GM19324 (cell line): ENCODE measurements at regions not wholly inside any gene's neighbourhood (a gene's known extent, or its start where the extent isn't known, plus 50 kb on each side); places are given as distances from the start of the nearest gene placed in this dataset.

Experiments used
- ATAC-seq: cut with Tn5 transposase; IDR thresholded peaks from one replicate; pipeline ENCODE4 v1.9.1; 2021; ENCODE audit warnings: mild to moderate bottlenecking, moderate library complexity; ENCODE audit not compliant: unreplicated experiment, low FRiP score

- no peak for ATAC-seq
These were observed 375.3 kb downstream of the VPS13C start for GRCh38 chr15:61684749-61685467.

DNA sequence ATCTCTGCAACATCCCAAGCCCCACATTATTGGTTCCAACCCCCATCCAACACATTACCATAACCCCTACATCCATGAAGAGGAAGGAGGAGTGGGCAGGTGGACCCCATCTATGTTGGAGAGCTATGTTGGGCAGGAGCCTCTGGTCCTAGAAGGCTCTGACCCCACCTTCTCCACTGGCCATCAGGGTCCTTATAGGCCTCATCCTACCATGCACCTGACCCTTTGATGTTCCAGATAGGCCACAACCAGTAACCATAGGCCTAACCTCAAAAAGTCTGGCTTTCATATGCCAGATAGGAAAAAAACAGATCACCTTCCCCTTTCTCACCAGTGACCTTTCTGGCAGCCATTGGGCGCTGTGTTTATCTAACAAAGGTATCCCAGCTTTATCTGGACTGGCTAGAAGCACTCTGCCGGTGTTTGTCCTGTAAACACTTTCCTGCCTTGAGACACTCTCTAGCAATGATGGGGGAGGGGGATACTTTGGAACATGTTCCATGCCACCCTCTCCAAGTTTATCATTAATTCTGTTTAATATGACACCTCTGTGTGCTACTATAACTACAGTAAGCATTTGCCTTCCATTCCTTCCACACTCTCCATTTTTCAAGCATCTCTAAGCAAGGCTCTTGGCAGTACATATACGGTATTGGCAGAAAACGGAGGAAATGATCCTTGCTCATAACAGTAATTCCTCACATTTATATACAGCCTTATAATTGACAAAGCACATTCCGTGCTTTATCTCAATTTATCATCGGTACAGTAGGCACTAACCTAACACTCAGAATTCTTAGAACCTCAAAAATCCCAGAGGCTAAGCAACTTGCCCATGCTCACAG lies 377.1 kb downstream of the VPS13C start:
- no peak for ATAC-seq

GRCh38 chr15:61681676-61682075 lies 378.6 kb downstream of the VPS13C start:
- no peak for ATAC-seq

GRCh38 chr15:61681038-61681418 lies 379.2 kb downstream of the VPS13C start:
- ATAC-seq: no peak

DNA sequence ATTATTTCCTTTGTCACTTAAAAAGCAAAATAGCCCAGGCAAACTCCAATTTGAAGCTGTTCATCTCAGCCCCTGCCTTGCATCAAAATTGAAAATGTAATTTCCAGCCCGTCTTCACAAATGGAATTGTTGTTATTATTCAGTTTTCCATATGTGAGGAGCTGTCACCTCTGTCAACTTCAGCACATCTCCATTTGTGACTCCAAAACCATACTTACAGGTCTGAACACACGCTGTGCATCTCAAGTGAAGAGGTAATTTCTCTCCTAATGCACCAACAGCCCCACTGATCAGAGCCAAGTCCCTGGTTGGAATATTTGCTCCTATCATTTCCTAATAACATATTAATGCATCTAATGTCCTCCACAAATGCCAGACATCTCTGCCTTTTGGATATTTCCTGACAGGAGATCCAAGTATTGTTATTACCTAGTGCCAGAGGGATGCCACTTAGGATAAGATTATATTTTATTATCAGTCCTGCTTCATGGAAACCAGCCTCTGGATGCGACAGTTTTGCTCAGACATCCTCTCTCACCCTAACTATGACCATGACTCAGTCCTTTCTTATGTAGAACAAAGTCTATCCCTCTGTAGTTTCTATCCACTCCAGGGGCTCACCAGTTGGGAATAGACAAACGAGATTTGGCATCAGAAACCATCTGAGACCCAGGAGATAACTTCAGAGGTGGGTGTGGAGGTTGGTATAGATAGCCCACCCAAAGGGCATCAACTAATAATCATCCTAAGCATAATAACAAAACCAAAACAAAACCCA lies 379.8 kb downstream of the VPS13C start:
- no peak for ATAC-seq

DNA sequence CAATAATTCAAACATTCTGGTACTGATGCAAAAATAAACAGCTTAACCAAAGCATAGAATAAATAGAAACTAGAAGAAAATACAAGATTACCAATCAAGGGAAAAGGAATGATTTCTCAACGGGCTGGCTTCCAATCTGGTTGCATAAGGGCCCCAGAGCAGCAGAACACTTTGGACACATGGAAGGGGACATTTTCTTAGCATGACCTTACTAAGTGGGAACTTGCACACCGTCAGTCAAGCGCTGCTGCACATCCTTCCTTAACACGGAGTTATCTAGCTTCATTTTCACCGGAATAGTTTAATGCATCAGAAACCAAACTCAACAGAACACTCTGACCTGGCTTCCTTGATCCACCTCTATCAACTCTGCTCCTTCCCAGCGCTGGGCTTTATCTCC lies 388.5 kb downstream of the VPS13C start:
- no peak for ATAC-seq

GRCh38 chr15:61668444-61668843 lies 391.8 kb downstream of the VPS13C start:
- ATAC-seq: no peak

DNA sequence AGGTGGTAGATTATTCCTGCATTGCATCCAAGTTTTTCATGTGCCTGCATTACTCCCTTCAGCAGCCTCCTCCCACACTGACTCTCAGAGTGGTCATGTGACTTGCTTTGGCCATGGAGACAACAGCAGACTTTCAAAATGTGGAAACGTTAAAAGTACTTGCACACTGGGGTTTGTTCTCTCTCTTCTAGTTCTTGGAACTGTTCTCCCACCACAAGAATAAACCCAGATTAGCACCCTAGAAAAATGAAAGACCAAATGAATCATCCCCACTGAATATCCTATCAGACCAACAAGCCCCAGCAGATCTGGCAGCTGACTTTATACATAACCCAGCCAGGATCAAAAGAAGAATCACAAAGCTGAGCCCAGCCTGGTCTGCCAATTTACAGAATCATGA lies 398.5 kb downstream of the VPS13C start:
- no peak for ATAC-seq

- no peak for ATAC-seq
These were observed 399.7 kb downstream of the VPS13C start for GRCh38 chr15:61660579-61660978.

GRCh38 chr15:61659566-61660190 lies 400.6 kb downstream of the VPS13C start:
- ATAC-seq: no peak

DNA sequence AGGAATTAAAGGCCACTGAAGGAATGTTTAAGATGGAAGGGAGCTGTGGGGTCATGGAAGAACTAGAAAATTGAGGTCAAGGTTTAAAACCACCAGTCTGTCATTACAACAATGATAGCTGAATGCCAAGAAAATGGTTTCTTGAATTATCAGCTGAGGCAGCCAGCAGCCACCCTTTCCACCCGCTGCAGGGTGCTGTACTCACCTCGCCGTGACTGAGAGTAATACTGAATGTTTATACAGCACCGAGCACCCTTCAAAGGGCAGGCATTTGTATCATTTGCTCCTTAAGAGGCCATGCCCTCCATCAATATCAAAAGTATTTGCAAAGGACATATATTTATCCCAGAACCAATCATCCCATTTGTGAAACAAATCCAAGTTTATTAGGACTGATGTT lies 402.8 kb downstream of the VPS13C start:
- no peak for ATAC-seq

GRCh38 chr15:61656391-61656790 lies 403.9 kb downstream of the VPS13C start:
- no peak for ATAC-seq

DNA sequence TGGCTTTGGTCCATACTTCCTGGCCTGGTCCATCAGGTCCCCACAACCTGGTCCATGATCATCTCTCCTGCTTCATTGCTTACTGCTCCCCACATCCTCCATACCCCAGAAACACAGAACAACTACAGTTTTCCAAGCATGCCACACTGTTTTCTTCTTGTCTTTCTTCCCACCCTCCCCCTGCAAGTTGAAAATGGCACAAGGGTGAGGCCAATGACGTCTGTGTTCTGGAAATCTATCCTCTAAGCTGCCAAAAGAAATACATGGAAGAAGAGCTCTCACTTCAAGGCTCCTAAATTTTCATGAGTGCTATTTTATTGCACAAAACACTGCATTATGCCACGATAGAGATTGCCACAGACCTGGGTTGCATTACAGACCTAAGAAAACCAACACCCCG lies 404.4 kb downstream of the VPS13C start:
- ATAC-seq: no peak

- ATAC-seq: no peak
These were observed 405.3 kb downstream of the VPS13C start for GRCh38 chr15:61654918-61655317.

DNA sequence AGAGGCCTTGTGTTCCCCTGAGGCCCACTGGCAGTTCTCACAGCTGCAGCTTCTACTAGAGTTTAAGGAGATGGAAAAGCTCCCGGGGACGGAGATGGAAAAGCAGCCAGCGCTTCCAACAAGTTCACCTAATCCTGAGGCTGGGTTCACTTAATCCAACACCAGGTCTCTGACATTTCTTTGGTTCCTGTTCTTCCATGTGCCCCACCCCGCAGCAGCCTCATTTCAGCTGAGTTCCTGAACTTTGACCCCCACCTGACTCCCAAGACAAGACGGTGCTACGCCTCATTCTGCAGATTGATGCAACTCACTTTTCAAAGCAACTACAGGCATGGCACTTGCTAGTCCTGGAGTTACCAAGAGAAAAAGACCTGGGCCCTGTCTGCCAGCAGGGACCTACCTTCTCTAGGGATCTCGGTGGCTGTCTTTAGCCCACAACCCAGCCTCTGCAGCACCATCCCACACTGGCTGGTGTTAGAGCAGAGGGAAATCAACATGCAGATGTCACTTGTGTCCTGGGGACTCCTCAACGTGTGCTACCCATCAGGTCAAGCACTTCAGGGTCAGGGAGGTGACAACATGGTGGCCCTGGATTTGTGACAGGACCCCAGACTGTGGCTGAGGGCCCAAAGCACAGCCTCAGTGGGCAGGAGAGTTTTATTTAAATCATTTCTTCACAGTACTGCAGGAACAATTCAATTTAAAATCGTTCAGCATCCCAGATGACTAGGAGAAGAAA lies 406.1 kb downstream of the VPS13C start:
- ATAC-seq: no peak

GRCh38 chr15:61653110-61653509 lies 407.1 kb downstream of the VPS13C start:
- no peak for ATAC-seq

GRCh38 chr15:61651267-61651666 lies 409.0 kb downstream of the VPS13C start:
- ATAC-seq: no peak

DNA sequence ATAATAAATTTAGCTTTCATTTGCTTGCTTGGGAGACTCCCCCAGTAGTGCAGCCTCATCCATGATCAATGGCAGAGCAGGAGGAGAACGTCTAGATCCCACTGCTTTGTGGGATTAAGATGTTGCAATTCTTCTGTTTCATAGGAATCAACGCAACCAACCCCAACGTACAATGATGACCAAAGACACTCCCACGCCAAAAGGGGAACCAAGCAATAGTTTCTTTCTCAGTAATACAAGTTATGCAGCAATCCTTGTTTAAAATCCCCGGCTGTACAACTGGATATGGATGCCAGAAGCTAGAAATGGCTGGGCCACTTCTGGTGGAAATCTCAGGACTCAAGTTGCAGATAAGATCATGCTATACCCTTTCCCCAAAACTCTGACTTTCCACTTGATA lies 411.2 kb downstream of the VPS13C start:
- ATAC-seq: no peak

GRCh38 chr15:61644550-61644949 lies 415.4 kb upstream of the RORA start:
- ATAC-seq: no peak

- no peak for ATAC-seq
These were observed 412.5 kb upstream of the RORA start for GRCh38 chr15:61641645-61642044.
